HCT116 (cell line): ENCODE measurements at regions not wholly inside any gene's neighbourhood (a gene's known extent, or its start where the extent isn't known, plus 50 kb on each side); places are given as distances from the start of the nearest gene placed in this dataset.

Experiments used
- ATAC-seq: fragments of 200-7000 bp; cut with Tn5 transposase; 2 replicates; pipeline ENCODE4 v1.9.1; 2020; ENCODE audit warnings: mild to moderate bottlenecking, moderate library complexity
- BruUV-seq: library from RNA; stranded (reverse); fragments of 400-500 nt; replicated peaks from 2 replicates; lab custom pipeline; 2021; lab: Mats Ljungman, UMichigan
- CTCF ChIA-PET: fragments of 300-600 bp; sonication (Branson Sonifier 250); formaldehyde crosslinking; loops from one replicate; lab custom pipeline; 2021; ENCODE audit warnings: antibody characterized with exemption; lab: Charles Lee
- POLR2A ChIA-PET: fragments of 300-600, 350-600 bp; sonication (Branson Sonifier 250); formaldehyde crosslinking; loops from one replicate; lab custom pipeline; 2021; ENCODE audit warnings: antibody characterized with exemption; lab: Charles Lee
- RAD21 ChIA-PET, 2 experiments: fragments of 300-600 bp; sonication (Branson Sonifier 250); formaldehyde crosslinking; loops; one replicate each; lab custom pipeline; 2023; ENCODE audit warnings: low total read pairs in 2 of 2; ENCODE audit not compliant: uncharacterized antibody in 2 of 2, unreplicated experiment in 2 of 2, low non-redundant PET in 1 of 2; lab: Charles Lee
- DNase-seq: peaks from one replicate; pipeline ENCODE4 v3.0.0-alpha.2; 2010; ENCODE audit warnings: low read depth, low spot score
- H2AFZ ChIP-seq: fragments of 200-600 bp; shearing (Covaris generic), sonication (generic); 2 replicates; pipeline ENCODE4 v1.6.1; 2017; ENCODE audit warnings: low read depth, mixed run types, mixed read lengths, antibody characterized with exemption, low read length; ENCODE audit not compliant: poor library complexity, severe bottlenecking
- H3K27ac ChIP-seq: 2 replicates; pipeline ENCODE4 v1.5.1; 2012; ENCODE audit warnings: low read depth, low read length
- H3K27me3 ChIP-seq: fragments of 200-600 bp; sonication (generic); 2 replicates; pipeline ENCODE4 v1.6.1; 2016; ENCODE audit warnings: mixed run types, low read length, mixed read lengths; ENCODE audit not compliant: insufficient read depth
- H3K36me3 ChIP-seq, 2 experiments: fragments of 200-500 bp in 1 of 2; fragments of 200-600 bp in 1 of 2; sonication (Bioruptor generic) in 1 of 2; sonication (generic) in 1 of 2; 2 replicates each; pipeline versions ENCODE4 v1.5.1 to v1.6.1; 2014 to 2016; ENCODE audit warnings: low read length in 2 of 2, inconsistent platforms in 1 of 2, mixed read lengths in 1 of 2, mixed run types in 1 of 2; ENCODE audit not compliant: insufficient read depth in 2 of 2, control insufficient read depth in 1 of 2
- H3K4me1 ChIP-seq, 2 experiments: fragments of 200-600 bp in 1 of 2; sonication (generic) in 1 of 2; 2 replicates each; pipeline versions ENCODE4 v1.5.1 to v1.6.1; 2012 to 2017; ENCODE audit warnings: low read length in 2 of 2, inconsistent platforms in 1 of 2, mild to moderate bottlenecking in 1 of 2, mixed read lengths in 1 of 2, mixed run types in 1 of 2, moderate library complexity in 1 of 2; ENCODE audit not compliant: insufficient read depth in 2 of 2, control insufficient read depth in 1 of 2
- H3K4me2 ChIP-seq: fragments of 200-600 bp; sonication (generic); 2 replicates; pipeline ENCODE4 v1.6.1; 2017; ENCODE audit warnings: mixed run types, low read length, mixed read lengths
- H3K4me3 ChIP-seq, 2 experiments: fragments of 200-600 bp in 1 of 2; sonication (generic) in 1 of 2; replicated peaks in 1 of 2; 2 replicates each; pipeline ENCODE4 v1.5.1; 2011 to 2016; ENCODE audit warnings: low read length in 2 of 2, control low read depth in 1 of 2, low read depth in 1 of 2, mild to moderate bottlenecking in 1 of 2, mixed read lengths in 1 of 2, mixed run types in 1 of 2
- H3K79me2 ChIP-seq: fragments of 200-600 bp; sonication (generic); 2 replicates; pipeline ENCODE4 v1.6.1; 2017; ENCODE audit warnings: mild to moderate bottlenecking, mixed run types, low read length, moderate library complexity, mixed read lengths; ENCODE audit not compliant: insufficient read depth
- H3K9ac ChIP-seq: fragments of 200-600 bp; sonication (generic); 2 replicates; pipeline ENCODE4 v1.6.1; 2016; ENCODE audit warnings: low read length, mixed read lengths
- H3K9me2 ChIP-seq: fragments of 200-600 bp; sonication (generic), shearing (Covaris generic); 2 replicates; pipeline ENCODE4 v1.6.1; 2017; ENCODE audit warnings: mixed run types, mild to moderate bottlenecking, moderate library complexity; ENCODE audit not compliant: insufficient read depth
- H3K9me3 ChIP-seq, 2 experiments: fragments of 200-500 bp in 1 of 2; fragments of 200-600 bp in 1 of 2; sonication (Bioruptor generic) in 1 of 2; sonication (generic) in 1 of 2; 2 replicates each; pipeline ENCODE4 v1.6.1; 2014 to 2017; ENCODE audit warnings: low read length in 2 of 2, mixed read lengths in 2 of 2, inconsistent platforms in 1 of 2, low read depth in 1 of 2, mild to moderate bottlenecking in 1 of 2, mixed run types in 1 of 2, moderate library complexity in 1 of 2; ENCODE audit not compliant: control insufficient read depth in 1 of 2, insufficient read depth in 1 of 2
- H4K20me1 ChIP-seq: fragments of 200-600 bp; sonication (generic), shearing (Covaris generic); 2 replicates; pipeline ENCODE4 v1.6.1; 2017; ENCODE audit warnings: mixed run types, mild to moderate bottlenecking, moderate library complexity; ENCODE audit not compliant: insufficient read depth
- CBX3 ChIP-seq: IDR thresholded peaks from 2 replicates; pipeline ENCODE4 v1.6.1; 2012; ENCODE audit warnings: low read depth
- EGR1 ChIP-seq: IDR thresholded peaks from 2 replicates; pipeline ENCODE4 v1.6.1; 2012; ENCODE audit warnings: low read depth
- EZH2 ChIP-seq: fragments of 200-600 bp; sonication (generic); IDR thresholded peaks from 2 replicates; pipeline ENCODE4 v1.6.1; 2017; ENCODE audit warnings: antibody characterized with exemption, mixed run types
- EZH2phosphoT487 ChIP-seq: fragments of 200-600 bp; IDR thresholded peaks from 2 replicates; pipeline ENCODE4 v1.6.1; 2018; ENCODE audit warnings: antibody characterized with exemption, borderline replicate concordance
- FOSL1 ChIP-seq: IDR thresholded peaks from 2 replicates; pipeline ENCODE4 v1.6.1; 2012; ENCODE audit warnings: low read depth
- JUND ChIP-seq: IDR thresholded peaks from 2 replicates; pipeline ENCODE4 v1.6.1; 2012
- POLR2A ChIP-seq: IDR thresholded peaks from 2 replicates; pipeline ENCODE4 v1.7.0; 2011; ENCODE audit warnings: borderline replicate concordance; ENCODE audit not compliant: insufficient read depth, insufficient read length; ENCODE audit errors: extremely low read depth
- POLR2AphosphoS5 ChIP-seq: IDR thresholded peaks from 2 replicates; pipeline ENCODE4 v1.6.1; 2011; ENCODE audit warnings: mild to moderate bottlenecking, low read depth, low read length, moderate library complexity
- RAD21 ChIP-seq: IDR thresholded peaks from 2 replicates; pipeline ENCODE4 v1.6.1; 2012; ENCODE audit warnings: low read depth, mild to moderate bottlenecking
- SIN3A ChIP-seq: IDR thresholded peaks from 2 replicates; pipeline ENCODE4 v1.6.1; 2012; ENCODE audit warnings: low read depth
- SP1 ChIP-seq: IDR thresholded peaks from 2 replicates; pipeline ENCODE4 v1.6.1; 2012; ENCODE audit warnings: low read depth
- SRF ChIP-seq: IDR thresholded peaks from 2 replicates; pipeline ENCODE4 v1.6.1; 2012; ENCODE audit warnings: low read depth
- TCF7L2 ChIP-seq: IDR thresholded peaks from 2 replicates; pipeline ENCODE4 v1.7.0; 2011; ENCODE audit warnings: borderline replicate concordance, inconsistent platforms; ENCODE audit not compliant: insufficient read depth, insufficient read length; ENCODE audit errors: extremely low read depth
- YY1 ChIP-seq: IDR thresholded peaks from 2 replicates; pipeline ENCODE4 v1.6.1; 2011; ENCODE audit warnings: low read length, low read depth, moderate library complexity, mild to moderate bottlenecking; ENCODE audit not compliant: insufficient replicate concordance; ENCODE audit errors: extremely low read depth
- ZNF274 ChIP-seq: fragments of 200-500 bp; sonication (Bioruptor generic); IDR thresholded peaks from 2 replicates; pipeline ENCODE4 v1.6.1; 2014; ENCODE audit warnings: mild to moderate bottlenecking, low read depth, low read length, inconsistent platforms
- intact Hi-C: fragments of 100-400 bp; cut with micrococcal nuclease; formaldehyde crosslinking; loops from 2 replicates; pipeline ENCODE4 v1.10.0; 2022
- TF ChIP-seq, protein P1 (sequence below): IDR thresholded peaks from 2 replicates; pipeline ENCODE4 v1.6.1; 2012
- TF ChIP-seq, protein P2 (sequence below): IDR thresholded peaks from 2 replicates; pipeline ENCODE4 v1.6.1; 2011; ENCODE audit warnings: mild to moderate bottlenecking, low read length, moderate library complexity; ENCODE audit not compliant: insufficient replicate concordance; ENCODE audit errors: extremely low read depth

DNA sequence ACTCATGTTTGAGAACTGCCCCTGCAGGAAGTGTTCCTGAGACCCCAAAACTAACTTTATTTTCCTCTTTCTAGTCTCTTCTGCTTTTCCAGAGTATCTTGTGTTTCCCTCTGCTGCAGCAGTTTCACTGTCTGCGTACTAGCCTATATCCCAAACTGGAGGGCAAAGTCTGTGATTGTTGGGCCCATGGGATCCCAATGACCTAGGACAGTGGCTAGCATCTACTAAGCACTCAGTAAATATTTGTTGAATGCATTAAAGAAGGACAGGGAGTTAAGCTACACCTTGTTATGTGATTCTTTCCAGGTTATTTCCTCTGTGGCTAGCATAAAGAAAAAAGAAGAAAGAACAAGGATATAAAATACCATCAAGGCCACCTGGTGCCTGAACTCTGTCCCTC lies 210.6 kb upstream of the PHYHIPL start:
- peaks cover 9 to 12% of the 10 kb centered on the region in 2 experiments for H3K4me1 ChIP-seq
- ChIA-PET RAD21 (no interaction called here), CTCF (no interaction called here), POLR2A (no interaction called here)
- H3K4me3 ChIP-seq = no peak overlapping the region
- no peak overlapping the region for H3K4me2 ChIP-seq
- DNase-seq (no peak), ATAC-seq (no peak)
- no peak overlapping the region for H3K9ac ChIP-seq
- BruUV-seq = no TSS peak
- H2AFZ ChIP-seq = no peak overlapping the region
- no peaks in the 10 kb centered on the region for H3K27me3 ChIP-seq
- H3K79me2 ChIP-seq = no peaks in the 10 kb centered on the region
- intact Hi-C loops = no loop called here
- TF ChIP-seq POLR2AphosphoS5 (no peak), RAD21 (no peak), YY1 (no peak), JUND (no peak), EZH2 (no peak), POLR2A (no peak), SRF (no peak)
- TF ChIP-seq, protein P1, sequence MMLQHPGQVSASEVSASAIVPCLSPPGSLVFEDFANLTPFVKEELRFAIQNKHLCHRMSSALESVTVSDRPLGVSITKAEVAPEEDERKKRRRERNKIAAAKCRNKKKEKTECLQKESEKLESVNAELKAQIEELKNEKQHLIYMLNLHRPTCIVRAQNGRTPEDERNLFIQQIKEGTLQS = no peak
- H3K9me2 ChIP-seq = no peaks in the 10 kb centered on the region
- H3K36me3 ChIP-seq = no peaks in the 10 kb centered on the region
- no peaks in the 10 kb centered on the region for H3K9me3 ChIP-seq
- no peak overlapping the region for H3K27ac ChIP-seq
- no peaks in the 10 kb centered on the region for H4K20me1 ChIP-seq

DNA sequence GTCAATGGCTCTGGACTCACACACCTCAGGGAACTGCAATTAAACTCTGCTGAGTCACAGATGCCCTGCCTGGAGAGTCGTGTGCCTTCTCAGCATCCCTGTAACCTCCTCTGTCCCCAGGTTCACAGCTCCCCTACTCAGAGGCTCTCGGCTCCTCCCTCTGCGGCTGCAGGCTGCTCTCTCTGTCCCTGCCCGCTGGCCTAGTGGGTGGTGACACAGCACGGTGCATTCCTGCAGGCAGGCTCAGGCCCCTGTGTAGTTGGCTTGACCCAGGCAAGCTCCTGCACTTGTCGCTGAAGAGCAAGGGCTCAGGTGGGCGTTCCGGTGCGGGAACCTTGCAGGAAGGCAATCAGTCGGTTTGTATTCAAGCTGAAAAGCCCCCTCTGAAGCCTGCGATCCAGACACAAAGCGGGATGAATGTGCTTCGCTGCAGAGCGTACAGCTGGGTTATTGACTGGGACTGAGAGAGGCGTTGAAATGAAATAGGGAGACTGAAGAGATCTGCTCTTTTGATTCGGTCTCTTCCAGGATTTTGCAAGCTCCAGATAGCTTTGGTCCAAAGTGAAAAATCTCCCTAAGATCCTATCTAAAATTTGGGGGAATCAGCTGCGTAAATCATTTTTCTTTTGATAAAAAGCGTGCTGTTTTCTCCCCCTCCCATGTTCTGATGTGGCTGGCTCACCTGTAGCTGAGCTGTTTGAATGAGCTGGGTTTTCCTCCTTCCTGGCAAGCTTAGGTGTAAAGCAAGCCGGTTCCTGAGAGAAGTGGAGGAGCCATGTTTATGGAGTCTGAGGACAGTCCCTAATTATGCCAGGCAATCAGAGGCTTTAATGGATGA lies 208.7 kb upstream of the PHYHIPL start:
- H3K4me1 ChIP-seq = peaks cover 9 to 12% of the 10 kb centered on the region in 2 experiments
- H3K36me3 ChIP-seq = no peaks in the 10 kb centered on the region
- ATAC-seq (peak; percentile 97), DNase-seq (no peak)
- ChIA-PET POLR2A (no interaction called here), CTCF (interaction anchor here (0.6 to 1.2 kb wide), 2 partner anchors 14 to 16 kb away, joined by 3 to 4 read pairs; no protein-coding TSS in a partner anchor), RAD21 (no interaction called here)
- H4K20me1 ChIP-seq = no peaks in the 10 kb centered on the region
- H3K4me2 ChIP-seq = peak overlapping the region; percentile 44; the same call in 1 of the 2 replicates
- H2AFZ ChIP-seq = peak overlapping the region; percentile 5
- no peak overlapping the region for H3K9ac ChIP-seq
- no peak overlapping the region for H3K4me3 ChIP-seq
- intact Hi-C loops = no loop called here
- H3K27ac ChIP-seq = no peak overlapping the region
- no peaks in the 10 kb centered on the region for H3K9me2 ChIP-seq
- H3K9me3 ChIP-seq = no peaks in the 10 kb centered on the region
- no peaks in the 10 kb centered on the region for H3K27me3 ChIP-seq
- no peaks in the 10 kb centered on the region for H3K79me2 ChIP-seq
- BruUV-seq = no TSS peak
- TF ChIP-seq, protein P2, sequence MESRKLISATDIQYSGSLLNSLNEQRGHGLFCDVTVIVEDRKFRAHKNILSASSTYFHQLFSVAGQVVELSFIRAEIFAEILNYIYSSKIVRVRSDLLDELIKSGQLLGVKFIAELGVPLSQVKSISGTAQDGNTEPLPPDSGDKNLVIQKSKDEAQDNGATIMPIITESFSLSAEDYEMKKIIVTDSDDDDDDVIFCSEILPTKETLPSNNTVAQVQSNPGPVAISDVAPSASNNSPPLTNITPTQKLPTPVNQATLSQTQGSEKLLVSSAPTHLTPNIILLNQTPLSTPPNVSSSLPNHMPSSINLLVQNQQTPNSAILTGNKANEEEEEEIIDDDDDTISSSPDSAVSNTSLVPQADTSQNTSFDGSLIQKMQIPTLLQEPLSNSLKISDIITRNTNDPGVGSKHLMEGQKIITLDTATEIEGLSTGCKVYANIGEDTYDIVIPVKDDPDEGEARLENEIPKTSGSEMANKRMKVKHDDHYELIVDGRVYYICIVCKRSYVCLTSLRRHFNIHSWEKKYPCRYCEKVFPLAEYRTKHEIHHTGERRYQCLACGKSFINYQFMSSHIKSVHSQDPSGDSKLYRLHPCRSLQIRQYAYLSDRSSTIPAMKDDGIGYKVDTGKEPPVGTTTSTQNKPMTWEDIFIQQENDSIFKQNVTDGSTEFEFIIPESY = no peak
- no peak for TF ChIP-seq EZH2phosphoT487
- no peak for TF ChIP-seq ZNF274
- no peak for TF ChIP-seq CBX3
- TF ChIP-seq RAD21 = no peak
- TF ChIP-seq JUND = no peak
- TF ChIP-seq EGR1 = no peak
- TF ChIP-seq, protein P1 = no peak
- no peak for TF ChIP-seq SIN3A
- no peak for TF ChIP-seq YY1
- TF ChIP-seq SRF = no peak
- TF ChIP-seq SP1 = no peak
- TF ChIP-seq FOSL1 = no peak
- no peak for TF ChIP-seq POLR2AphosphoS5
- TF ChIP-seq TCF7L2 = no peak
